ENCODE measurements at regions not wholly inside any gene's neighbourhood (a gene's known extent, or its start where the extent isn't known, plus 50 kb on each side); places are given as distances from the start of the nearest gene placed in this dataset.

- TF ChIP-seq, protein P1, sequence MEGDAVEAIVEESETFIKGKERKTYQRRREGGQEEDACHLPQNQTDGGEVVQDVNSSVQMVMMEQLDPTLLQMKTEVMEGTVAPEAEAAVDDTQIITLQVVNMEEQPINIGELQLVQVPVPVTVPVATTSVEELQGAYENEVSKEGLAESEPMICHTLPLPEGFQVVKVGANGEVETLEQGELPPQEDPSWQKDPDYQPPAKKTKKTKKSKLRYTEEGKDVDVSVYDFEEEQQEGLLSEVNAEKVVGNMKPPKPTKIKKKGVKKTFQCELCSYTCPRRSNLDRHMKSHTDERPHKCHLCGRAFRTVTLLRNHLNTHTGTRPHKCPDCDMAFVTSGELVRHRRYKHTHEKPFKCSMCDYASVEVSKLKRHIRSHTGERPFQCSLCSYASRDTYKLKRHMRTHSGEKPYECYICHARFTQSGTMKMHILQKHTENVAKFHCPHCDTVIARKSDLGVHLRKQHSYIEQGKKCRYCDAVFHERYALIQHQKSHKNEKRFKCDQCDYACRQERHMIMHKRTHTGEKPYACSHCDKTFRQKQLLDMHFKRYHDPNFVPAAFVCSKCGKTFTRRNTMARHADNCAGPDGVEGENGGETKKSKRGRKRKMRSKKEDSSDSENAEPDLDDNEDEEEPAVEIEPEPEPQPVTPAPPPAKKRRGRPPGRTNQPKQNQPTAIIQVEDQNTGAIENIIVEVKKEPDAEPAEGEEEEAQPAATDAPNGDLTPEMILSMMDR (IDR thresholded peaks at IDR 0.05; ENCODE audit: low read length, missing control alignments): no peak
- no peak for DNase-seq (ENCODE audit: low read depth)
- no peak overlapping the region for H3K4me3 ChIP-seq (replicated peaks; ENCODE audit: low read depth, low read length)
Observed at GRCh38 chr2:38500283-38500634, 102.5 kb downstream of the HNRNPLL start.

DNA sequence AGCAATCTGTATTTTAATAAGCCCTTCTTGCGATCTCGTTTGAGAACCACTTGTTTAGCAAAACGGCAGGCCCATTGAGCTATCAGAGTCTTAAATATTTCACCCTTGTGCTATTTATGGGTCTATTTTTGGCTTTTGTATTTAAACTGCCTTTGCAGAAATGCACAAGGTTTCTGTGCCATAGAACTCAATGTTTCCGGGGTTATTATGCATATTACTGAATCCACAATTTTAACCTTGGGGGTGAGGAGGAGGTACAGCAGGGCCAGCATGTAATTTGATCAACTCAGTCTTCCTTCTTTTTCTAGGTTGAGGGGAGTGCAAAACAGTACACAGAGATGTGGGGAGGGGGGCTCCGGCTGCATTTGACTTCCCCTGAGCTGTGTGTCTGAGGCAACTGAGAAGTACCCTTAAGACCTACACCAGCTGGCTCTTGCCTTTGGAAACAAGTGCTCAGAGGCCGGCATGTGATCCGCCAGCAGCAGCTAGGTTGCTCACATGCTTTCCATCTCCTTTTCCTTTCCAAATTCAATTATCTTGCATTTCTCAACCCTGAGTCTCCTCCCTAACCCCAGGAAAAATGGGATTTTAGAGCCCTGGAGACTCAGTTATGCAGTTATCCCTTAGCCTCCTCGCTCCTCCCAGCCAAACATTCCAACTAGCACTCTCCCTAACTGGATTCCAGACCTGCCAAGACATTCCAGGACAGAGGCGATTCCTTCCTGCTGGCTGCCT lies 103.0 kb downstream of the HNRNPLL start:
- no peak for DNase-seq (ENCODE audit: low read depth)
- TF ChIP-seq, protein P1 (IDR thresholded peaks at IDR 0.05; ENCODE audit: low read length, missing control alignments): no peak

DNA sequence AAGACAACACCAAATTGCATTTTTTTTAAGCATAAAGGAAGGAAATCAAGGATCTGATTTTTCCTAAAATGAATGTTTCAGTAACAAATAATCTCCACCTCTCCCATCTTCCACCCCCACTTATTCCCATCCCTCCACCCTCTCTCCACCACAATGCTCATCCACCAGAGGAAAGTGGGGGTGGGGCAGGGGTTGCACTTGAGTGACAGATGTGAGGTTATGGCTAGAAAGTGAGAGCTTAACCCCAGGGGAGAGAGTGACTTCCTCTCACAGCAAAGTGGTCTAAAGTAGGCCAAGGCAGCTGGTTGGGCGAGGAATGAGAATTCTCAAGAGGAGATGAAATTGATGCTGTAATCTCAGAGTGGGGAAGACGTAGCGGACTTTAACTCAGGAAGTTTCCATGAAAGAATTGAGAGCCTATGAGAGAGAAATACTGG lies 104.7 kb downstream of the HNRNPLL start:
- TF ChIP-seq, protein P1 (IDR thresholded peaks at IDR 0.05; ENCODE audit: low read length, missing control alignments): no peak
- DNase-seq (ENCODE audit: low read depth): no peak
- no peak overlapping the region for H3K4me3 ChIP-seq (replicated peaks; ENCODE audit: low read depth, low read length)

More for the DNA sequence above, 103.0 kb downstream of the HNRNPLL start:
- H3K4me3 ChIP-seq (replicated peaks; ENCODE audit: low read depth, low read length): no peak overlapping the region

DNA sequence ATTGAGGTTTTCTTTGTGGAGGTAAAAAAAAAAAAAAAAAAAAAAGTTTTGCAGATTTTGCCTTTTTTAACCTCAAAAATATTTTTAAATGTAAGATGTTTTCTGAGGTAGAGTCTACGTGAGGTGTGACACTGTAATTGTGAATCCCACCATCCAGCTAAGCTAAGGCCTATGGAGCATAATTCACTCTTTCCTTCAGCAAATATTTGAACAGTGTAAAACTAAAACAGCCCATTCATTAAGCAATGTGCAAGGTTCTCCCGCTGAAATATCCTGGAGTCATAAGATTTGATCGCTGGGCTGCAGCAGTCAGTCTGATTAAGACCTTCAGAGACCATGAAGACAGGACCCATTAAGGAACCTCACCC lies 105.1 kb downstream of the HNRNPLL start:
- TF ChIP-seq, protein P1 (IDR thresholded peaks at IDR 0.05; ENCODE audit: low read length, missing control alignments): no peak
- DNase-seq (ENCODE audit: low read depth): no peak
- H3K4me3 ChIP-seq (replicated peaks; ENCODE audit: low read depth, low read length): no peak overlapping the region

DNA sequence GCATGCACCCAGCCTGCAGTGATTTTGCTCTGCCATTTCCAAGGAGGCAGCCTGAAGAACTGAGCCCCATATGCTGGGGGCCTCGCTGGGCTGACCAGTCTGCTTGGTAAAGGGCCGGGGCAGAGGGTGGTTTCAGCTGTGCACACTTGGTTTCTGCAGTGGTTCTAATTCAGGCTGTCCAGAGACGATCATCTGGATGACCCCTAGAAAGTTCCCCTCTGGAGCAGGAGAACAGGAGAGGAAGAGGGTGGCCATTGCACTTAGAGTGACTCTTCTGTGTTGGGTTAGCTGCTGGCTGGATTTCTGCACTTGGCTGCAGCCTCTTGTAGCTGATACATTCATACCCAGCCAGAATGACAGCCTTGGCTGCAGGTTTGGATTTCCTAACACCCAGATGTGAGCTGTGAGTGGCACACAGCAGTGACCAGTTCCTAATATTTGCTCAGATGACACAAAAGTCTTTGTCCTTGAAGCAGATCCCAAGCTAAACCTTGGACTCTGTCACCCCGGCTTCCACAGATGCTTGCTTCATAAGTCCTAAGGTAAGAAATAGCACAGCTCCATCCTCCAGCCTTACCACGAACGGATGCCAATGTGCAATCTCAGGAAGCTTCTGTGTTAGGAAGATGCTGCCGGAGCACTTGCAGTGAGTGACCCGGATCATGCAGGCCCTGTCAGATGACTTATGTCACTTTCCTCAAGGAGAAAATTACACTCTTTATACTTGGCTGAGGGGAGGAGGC lies 105.6 kb downstream of the HNRNPLL start:
- H3K4me3 ChIP-seq (replicated peaks; ENCODE audit: low read depth, low read length): no peak overlapping the region
- TF ChIP-seq, protein P1 (IDR thresholded peaks at IDR 0.05; ENCODE audit: low read length, missing control alignments): no peak
- DNase-seq (ENCODE audit: low read depth): no peak

- no peak overlapping the region for H3K4me3 ChIP-seq (replicated peaks; ENCODE audit: low read depth, low read length)
- DNase-seq (ENCODE audit: low read depth): no peak
- TF ChIP-seq, protein P1 (IDR thresholded peaks at IDR 0.05; ENCODE audit: low read length, missing control alignments): no peak
Observed at GRCh38 chr2:38495880-38496279, 106.8 kb downstream of the HNRNPLL start.
